Osteocyte (in vitro differentiated cells): ENCODE measurements at regions not wholly inside any gene's neighbourhood (a gene's known extent, or its start where the extent isn't known, plus 50 kb on each side); places are given as distances from the start of the nearest gene placed in this dataset.
A peak's percentile ranks its signal among the peaks of the same experiment; 100 is the strongest.

Source experiments
- DNase-seq: peaks from one replicate; pipeline ENCODE4 v3.0.0; 2021; ENCODE audit warnings: mixed read lengths; ENCODE audit not compliant: unreplicated experiment; ENCODE audit errors: extremely low spot score
- H3K27ac Mint-ChIP-seq: one replicate; pipeline ENCODE4 v1.8.0; 2021; ENCODE audit warnings: mild to moderate bottlenecking, mixed read lengths; ENCODE audit not compliant: unreplicated experiment
- H3K27me3 Mint-ChIP-seq: one replicate; pipeline ENCODE4 v1.8.0; 2021; ENCODE audit warnings: mixed read lengths; ENCODE audit not compliant: unreplicated experiment
- H3K36me3 Mint-ChIP-seq: one replicate; pipeline ENCODE4 v1.8.0; 2021; ENCODE audit warnings: mixed read lengths; ENCODE audit not compliant: unreplicated experiment
- H3K4me1 Mint-ChIP-seq: one replicate; pipeline ENCODE4 v1.8.0; 2021; ENCODE audit warnings: mixed read lengths; ENCODE audit not compliant: unreplicated experiment
- H3K4me3 Mint-ChIP-seq: one replicate; pipeline ENCODE4 v1.8.0; 2021; ENCODE audit warnings: mild to moderate bottlenecking, moderate library complexity, mixed read lengths; ENCODE audit not compliant: unreplicated experiment
- H3K9me3 Mint-ChIP-seq: one replicate; pipeline ENCODE4 v1.8.0; 2021; ENCODE audit warnings: mixed read lengths; ENCODE audit not compliant: unreplicated experiment
- CTCF ChIP-seq: fragments of 200-600 bp; sonication (generic); IDR thresholded peaks from 2 replicates; pipeline ENCODE4 v1.5.0; 2021; ENCODE audit warnings: antibody characterized with exemption, mild to moderate bottlenecking, moderate library complexity

- H3K9me3 Mint-ChIP-seq, result peaks cover 6% of the 10 kb centered on the region
- no peak overlapping the region for H3K4me3 Mint-ChIP-seq
- no peaks in the 10 kb centered on the region for H3K36me3 Mint-ChIP-seq
- TF ChIP-seq CTCF, result no peak
- peak overlapping the region; percentile 75 for H3K27ac Mint-ChIP-seq
- peaks cover 24% of the 10 kb centered on the region for H3K4me1 Mint-ChIP-seq
- no peak for DNase-seq
- no peaks in the 10 kb centered on the region for H3K27me3 Mint-ChIP-seq
Measured at GRCh38 chr6:15961635-15962448, 167.0 kb upstream of the MYLIP start.

- Mint-ChIP-seq H3K4me1 (peaks cover 32% of the 10 kb centered on the region), H3K36me3 (no peaks in the 10 kb centered on the region), H3K27ac (no peak overlapping the region), H3K9me3 (peaks cover 6% of the 10 kb centered on the region), H3K4me3 (no peak overlapping the region), H3K27me3 (no peaks in the 10 kb centered on the region)
- DNase-seq, result peak; percentile 66
- no peak for TF ChIP-seq CTCF
Measured at GRCh38 chr6:15960740-15961634, 167.9 kb upstream of the MYLIP start.

- Mint-ChIP-seq H3K27me3 (no peaks in the 10 kb centered on the region), H3K27ac (no peak overlapping the region), H3K9me3 (peaks cover 6% of the 10 kb centered on the region), H3K4me1 (peaks cover 48% of the 10 kb centered on the region), H3K36me3 (no peaks in the 10 kb centered on the region), H3K4me3 (no peak overlapping the region)
- TF ChIP-seq CTCF, result no peak
- no peak for DNase-seq
Measured at GRCh38 chr6:15957655-15958169, 171.2 kb upstream of the MYLIP start.

- Mint-ChIP-seq H3K27me3 (no peaks in the 10 kb centered on the region), H3K4me3 (no peak overlapping the region), H3K4me1 (peaks cover 46% of the 10 kb centered on the region), H3K27ac (no peak overlapping the region), H3K36me3 (no peaks in the 10 kb centered on the region), H3K9me3 (peaks cover 6% of the 10 kb centered on the region)
- TF ChIP-seq CTCF, result no peak
- DNase-seq, result no peak
Measured at GRCh38 chr6:15956205-15957106, 172.4 kb upstream of the MYLIP start.
